Activated naive CD4-positive, alpha-beta T cell treated with anti-CD3 and anti-CD28 coated beads, Interleukin-2, amount 50 U/mL, for 16 hours (primary cell): ENCODE measurements at regions not wholly inside any gene's neighbourhood (a gene's known extent, or its start where the extent isn't known, plus 50 kb on each side); places are given as distances from the start of the nearest gene placed in this dataset.
"Not testable (repeated sequence)": the region's sequence is repeated elsewhere in the genome, so short reads cannot be mapped to it uniquely, and the experiment has no call there.

ENCODE experiments used
- DNase-seq: peaks from one replicate; pipeline ENCODE4 v3.0.0-alpha.2; 2020

- not testable (repeated sequence) for DNase-seq
These were observed 4382.9 kb upstream of the TPTE start for GRCh38 chr21:6138244-6139136.

GRCh38 chr21:6139331-6139730 lies 4382.1 kb upstream of the TPTE start:
- not testable (repeated sequence) for DNase-seq

GRCh38 chr21:6139862-6140261 lies 4381.5 kb upstream of the TPTE start:
- DNase-seq = not testable (repeated sequence)

- not testable (repeated sequence) for DNase-seq
These were observed 4380.8 kb upstream of the TPTE start for GRCh38 chr21:6140467-6141137.

GRCh38 chr21:6141138-6141474 lies 4380.3 kb upstream of the TPTE start:
- not testable (repeated sequence) for DNase-seq

GRCh38 chr21:6153154-6153553 lies 4368.2 kb upstream of the TPTE start:
- not testable (repeated sequence) for DNase-seq

GRCh38 chr21:6154524-6155320 lies 4366.7 kb upstream of the TPTE start:
- DNase-seq = not testable (repeated sequence)

- DNase-seq = not testable (repeated sequence)
These were observed 4364.5 kb upstream of the TPTE start for GRCh38 chr21:6156712-6157389.

GRCh38 chr21:6157515-6157914 lies 4363.9 kb upstream of the TPTE start:
- DNase-seq = not testable (repeated sequence)

- not testable (repeated sequence) for DNase-seq
These were observed 4363.2 kb upstream of the TPTE start for GRCh38 chr21:6158171-6158570.
